ENCODE measurements at regions not wholly inside any gene's neighbourhood (a gene's known extent, or its start where the extent isn't known, plus 50 kb on each side); places are given as distances from the start of the nearest gene placed in this dataset.

- Histone ChIP-seq H4K20me1 (no peaks in the 10 kb centered on the region), H3K4me3 (no peak overlapping the region), H3K27ac (no peak overlapping the region), H3K9me3 (replicated peaks in 1 of 11) (no peaks in the 10 kb centered on the region), H3K9ac (no peak overlapping the region), H3K4me1 (no peaks in the 10 kb centered on the region), H3K4me2 (no peak overlapping the region), H3K27me3 (no peaks in the 10 kb centered on the region), H3K36me3 (no peaks in the 10 kb centered on the region)
- TF ChIP-seq Cebpa-rat (IDR thresholded peaks at IDR 0.05) = no peak
These were observed 291.0 kb upstream of the DOK6 start for GRCh38 chr18:69109686-69110085.

- Histone ChIP-seq H3K9ac (no peak overlapping the region), H3K27me3 (no peaks in the 10 kb centered on the region), H3K4me3 (no peak overlapping the region), H3K9me3 (replicated peaks in 1 of 11) (no peaks in the 10 kb centered on the region), H3K4me1 (peaks cover 0 to 8% (median 0%) of the 10 kb centered on the region in 10 experiments; a peak in 4 of 20 replicates), H3K36me3 (no peaks in the 10 kb centered on the region), H3K27ac (no peak overlapping the region), H4K20me1 (no peaks in the 10 kb centered on the region), H3K4me2 (no peak overlapping the region)
- TF ChIP-seq Cebpa-rat (IDR thresholded peaks at IDR 0.05) = no peak
These were observed 279.9 kb upstream of the DOK6 start for GRCh38 chr18:69120833-69121232.

- no peak overlapping the region for H3K27ac ChIP-seq
- no peaks in the 10 kb centered on the region for H4K20me1 ChIP-seq
- H3K4me2 ChIP-seq = peak overlapping the region in 2 of 11 experiments; percentile 67 to 73; a peak in 4 of 22 replicates
- H3K4me1 ChIP-seq = peaks cover 0 to 8% (median 0%) of the 10 kb centered on the region in 10 experiments; a peak in 4 of 20 replicates
- H3K9ac ChIP-seq = no peak overlapping the region
- no peaks in the 10 kb centered on the region for H3K9me3 ChIP-seq (replicated peaks in 1 of 11)
- no peak for TF ChIP-seq Cebpa-rat (IDR thresholded peaks at IDR 0.05)
- no peaks in the 10 kb centered on the region for H3K36me3 ChIP-seq
- H3K4me3 ChIP-seq = no peak overlapping the region
- no peaks in the 10 kb centered on the region for H3K27me3 ChIP-seq
These were observed 277.3 kb upstream of the DOK6 start for GRCh38 chr18:69123421-69123820.

GRCh38 chr18:69127873-69128500 is 272.7 kb upstream of the DOK6 start:
- H3K27me3 ChIP-seq = no peaks in the 10 kb centered on the region
- no peaks in the 10 kb centered on the region for H3K36me3 ChIP-seq
- no peak overlapping the region for H3K4me3 ChIP-seq
- H3K27ac ChIP-seq = no peak overlapping the region
- no peak overlapping the region for H3K4me2 ChIP-seq
- no peaks in the 10 kb centered on the region for H4K20me1 ChIP-seq
- peaks cover 0 to 10% (median 5%) of the 10 kb centered on the region in 11 experiments; a peak in 10 of 22 replicates for H3K9me3 ChIP-seq (replicated peaks in 1 of 11)
- no peak overlapping the region for H3K9ac ChIP-seq
- no peak for TF ChIP-seq Cebpa-rat (IDR thresholded peaks at IDR 0.05)
- H3K4me1 ChIP-seq = peaks cover 0 to 8% (median 0%) of the 10 kb centered on the region in 10 experiments; a peak in 4 of 20 replicates

DNA sequence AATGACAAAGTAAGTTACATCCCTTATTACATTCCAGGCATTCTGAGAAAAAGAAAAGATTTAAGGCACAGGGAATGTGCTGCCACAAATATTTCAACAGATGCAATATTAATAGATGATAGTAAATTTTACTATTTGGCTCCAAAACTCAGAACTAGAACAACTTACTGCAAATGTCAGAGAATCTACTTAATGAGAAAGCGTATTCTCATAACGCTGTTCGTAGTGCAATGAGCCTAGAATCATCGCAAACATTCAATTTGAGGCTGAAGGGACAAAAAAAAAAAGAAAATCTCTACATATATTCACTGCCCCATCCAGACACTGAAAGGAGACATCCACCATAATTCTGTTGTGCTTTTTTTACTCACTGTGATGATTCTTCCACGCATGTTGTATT is 272.1 kb upstream of the DOK6 start:
- H4K20me1 ChIP-seq = no peaks in the 10 kb centered on the region
- H3K4me2 ChIP-seq = no peak overlapping the region
- peaks cover 0 to 15% (median 6%) of the 10 kb centered on the region in 11 experiments; a peak in 10 of 22 replicates for H3K9me3 ChIP-seq (replicated peaks in 1 of 11)
- no peaks in the 10 kb centered on the region for H3K36me3 ChIP-seq
- H3K4me1 ChIP-seq = peaks cover 0 to 4% (median 0%) of the 10 kb centered on the region in 10 experiments; a peak in 4 of 20 replicates
- H3K4me3 ChIP-seq = no peak overlapping the region
- no peak for TF ChIP-seq Cebpa-rat (IDR thresholded peaks at IDR 0.05)
- H3K27ac ChIP-seq = no peak overlapping the region
- no peak overlapping the region for H3K9ac ChIP-seq
- H3K27me3 ChIP-seq = no peaks in the 10 kb centered on the region

- H3K4me1 ChIP-seq = no peaks in the 10 kb centered on the region
- no peaks in the 10 kb centered on the region for H3K27me3 ChIP-seq
- no peaks in the 10 kb centered on the region for H4K20me1 ChIP-seq
- H3K36me3 ChIP-seq = no peaks in the 10 kb centered on the region
- H3K9ac ChIP-seq = no peak overlapping the region
- no peak overlapping the region for H3K27ac ChIP-seq
- no peak for TF ChIP-seq Cebpa-rat (IDR thresholded peaks at IDR 0.05)
- no peak overlapping the region for H3K4me2 ChIP-seq
- H3K9me3 ChIP-seq (replicated peaks in 1 of 11) = peaks cover 0 to 16% (median 6%) of the 10 kb centered on the region in 11 experiments; a peak in 10 of 22 replicates
- no peak overlapping the region for H3K4me3 ChIP-seq
These were observed 271.7 kb upstream of the DOK6 start for GRCh38 chr18:69128978-69129377.

GRCh38 chr18:69138088-69138487 is 262.6 kb upstream of the DOK6 start:
- Histone ChIP-seq H3K4me1 (no peaks in the 10 kb centered on the region), H3K4me2 (no peak overlapping the region), H3K4me3 (no peak overlapping the region), H3K9me3 (replicated peaks in 1 of 11) (peaks cover 0 to 6% (median 2%) of the 10 kb centered on the region in 11 experiments; a peak in 4 of 22 replicates), H3K9ac (no peak overlapping the region), H3K36me3 (no peaks in the 10 kb centered on the region), H3K27me3 (no peaks in the 10 kb centered on the region), H4K20me1 (no peaks in the 10 kb centered on the region), H3K27ac (no peak overlapping the region)
- TF ChIP-seq Cebpa-rat (IDR thresholded peaks at IDR 0.05) = no peak

DNA sequence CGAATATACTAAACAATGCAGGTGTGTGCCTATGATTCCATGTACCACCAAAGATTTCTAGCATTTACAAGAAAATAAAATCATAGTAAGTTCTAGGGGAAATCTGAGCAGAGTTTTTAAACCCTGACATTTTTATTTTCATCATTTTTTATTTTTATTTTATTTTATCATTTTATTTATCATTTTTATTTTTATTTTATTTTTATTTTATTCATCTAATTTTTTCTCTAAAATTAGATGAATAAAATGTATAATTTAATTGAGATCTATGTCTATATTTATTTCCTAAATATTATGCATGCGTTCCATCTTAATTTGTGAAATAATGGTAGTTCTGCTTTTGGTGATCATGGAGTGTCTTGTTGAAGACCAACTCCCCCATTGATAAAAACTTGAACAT is 257.6 kb upstream of the DOK6 start:
- Histone ChIP-seq H3K4me2 (no peak overlapping the region), H3K27ac (no peak overlapping the region), H4K20me1 (no peaks in the 10 kb centered on the region), H3K36me3 (no peaks in the 10 kb centered on the region), H3K27me3 (no peaks in the 10 kb centered on the region), H3K9ac (no peak overlapping the region), H3K4me3 (no peak overlapping the region), H3K4me1 (no peaks in the 10 kb centered on the region), H3K9me3 (replicated peaks in 1 of 11) (no peaks in the 10 kb centered on the region)
- TF ChIP-seq Cebpa-rat (IDR thresholded peaks at IDR 0.05) = no peak

DNA sequence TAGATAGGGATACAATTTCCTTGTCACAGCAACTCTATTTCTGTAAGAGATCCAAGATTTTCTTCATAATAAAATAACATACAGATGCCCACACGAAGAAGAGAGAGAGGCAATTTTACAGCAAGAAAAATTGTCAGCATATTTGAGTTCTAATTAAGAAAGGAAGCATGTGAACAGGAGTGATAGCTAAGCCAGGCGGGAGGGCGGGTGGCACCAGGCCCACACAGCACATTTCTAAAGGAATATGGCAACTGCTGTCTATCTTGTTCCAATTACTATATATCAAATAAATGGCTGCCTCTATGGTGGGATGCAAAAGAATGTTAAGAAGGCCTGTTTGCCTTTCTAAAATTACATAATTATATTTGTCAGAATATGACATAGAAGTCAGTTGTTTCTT is 248.3 kb upstream of the DOK6 start:
- Histone ChIP-seq H3K27ac (no peak overlapping the region), H3K4me3 (no peak overlapping the region), H4K20me1 (no peaks in the 10 kb centered on the region), H3K9me3 (replicated peaks in 1 of 11) (no peaks in the 10 kb centered on the region), H3K36me3 (no peaks in the 10 kb centered on the region), H3K9ac (no peak overlapping the region), H3K4me1 (no peaks in the 10 kb centered on the region), H3K27me3 (no peaks in the 10 kb centered on the region), H3K4me2 (no peak overlapping the region)
- no peak for TF ChIP-seq Cebpa-rat (IDR thresholded peaks at IDR 0.05)

DNA sequence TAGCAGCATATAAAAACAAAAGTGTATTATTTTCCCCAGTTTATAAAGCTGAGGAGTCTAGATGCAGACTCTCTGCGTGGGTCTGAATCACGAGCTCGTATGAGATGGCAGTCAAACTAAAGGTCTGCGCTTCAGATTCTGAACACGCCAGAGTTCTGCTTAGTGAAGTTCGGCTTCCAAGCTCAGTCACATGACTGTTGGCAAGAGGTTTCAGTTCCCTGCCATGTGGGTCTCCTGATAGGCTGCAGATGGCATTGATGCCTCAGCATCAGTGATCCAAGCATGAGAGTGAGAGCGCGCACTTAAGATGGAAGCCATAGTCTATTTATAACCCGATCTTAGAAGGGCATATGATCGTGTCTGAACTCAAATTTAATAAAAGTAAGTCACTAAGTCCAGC is 242.8 kb upstream of the DOK6 start:
- no peak overlapping the region for H3K27ac ChIP-seq
- no peak overlapping the region for H3K9ac ChIP-seq
- TF ChIP-seq Cebpa-rat (IDR thresholded peaks at IDR 0.05) = no peak
- H3K4me2 ChIP-seq = no peak overlapping the region
- H4K20me1 ChIP-seq = no peaks in the 10 kb centered on the region
- H3K4me3 ChIP-seq = no peak overlapping the region
- no peaks in the 10 kb centered on the region for H3K27me3 ChIP-seq
- no peaks in the 10 kb centered on the region for H3K9me3 ChIP-seq (replicated peaks in 1 of 11)
- H3K4me1 ChIP-seq = peaks cover 0 to 9% (median 2%) of the 10 kb centered on the region in 10 experiments; a peak in 5 of 20 replicates
- H3K36me3 ChIP-seq = no peaks in the 10 kb centered on the region
